ENCODE measurements at regions not wholly inside any gene's neighbourhood (a gene's known extent, or its start where the extent isn't known, plus 50 kb on each side); places are given as distances from the start of the nearest gene placed in this dataset.

GRCh38 chr7:50952120-50952519, 169.4 kb upstream of the GRB10 start:
- ChIA-PET POLR2A (no interaction called here), CTCF (no interaction called here)
- Mint-ChIP-seq H3K4me1 (peaks cover 12% of the 10 kb centered on the region), H3K36me3 (peaks cover 18% of the 10 kb centered on the region), H3K27me3 (ENCODE audit: low read depth) (peaks cover 73% of the 10 kb centered on the region), H3K9me3 (peaks cover 40% of the 10 kb centered on the region), H3K4me3 (no peak overlapping the region), H3K27ac (no peak overlapping the region)
- TF ChIP-seq USF2 (CRISPR knock-in tag; IDR thresholded peaks at IDR 0.05) (no peak), NR3C1 (CRISPR knock-in tag; conservative IDR thresholded peaks at IDR 0.05; ENCODE audit: low read depth) (no peak), GTF2I (CRISPR knock-in tag; conservative IDR thresholded peaks at IDR 0.05) (no peak), EMX1 (CRISPR knock-in tag; IDR thresholded peaks at IDR 0.05) (no peak), JUN (CRISPR knock-in tag; IDR thresholded peaks at IDR 0.05) (no peak), AFF4 (CRISPR knock-in tag; IDR thresholded peaks at IDR 0.05; ENCODE audit: borderline replicate concordance) (no peak), E2F1 (CRISPR knock-in tag; IDR thresholded peaks at IDR 0.05) (no peak), TEAD1 (CRISPR knock-in tag; IDR thresholded peaks at IDR 0.05) (no peak), ATF2 (CRISPR knock-in tag; IDR thresholded peaks at IDR 0.05; ENCODE audit: borderline replicate concordance, low read depth) (no peak), CTCF (IDR thresholded peaks at IDR 0.05) (no peak), ETV6 (CRISPR knock-in tag; IDR thresholded peaks at IDR 0.05) (no peak), ZBTB43 (CRISPR knock-in tag; IDR thresholded peaks at IDR 0.05) (no peak), ZNF396 (CRISPR knock-in tag; IDR thresholded peaks at IDR 0.05; ENCODE audit: borderline replicate concordance) (no peak), NFATC4 (CRISPR knock-in tag; IDR thresholded peaks at IDR 0.05) (no peak), ZNF317 (CRISPR knock-in tag; IDR thresholded peaks at IDR 0.05; ENCODE audit: borderline replicate concordance, low read depth) (no peak)
- DNase-seq (ENCODE audit: low spot score), result no peak
- ATAC-seq, result no peak

- H3K4me1 Mint-ChIP-seq, result peaks cover 2% of the 10 kb centered on the region; the same call in 1 of the 2 replicates
- ATAC-seq (no peak), DNase-seq (ENCODE audit: low spot score) (no peak)
- ChIA-PET POLR2A (no interaction called here), CTCF (no interaction called here)
- H3K4me3 Mint-ChIP-seq, result no peak overlapping the region
- peaks cover 16% of the 10 kb centered on the region for H3K36me3 Mint-ChIP-seq
- H3K9me3 Mint-ChIP-seq, result peaks cover 28% of the 10 kb centered on the region
- no peaks in the 10 kb centered on the region for H3K27me3 Mint-ChIP-seq (ENCODE audit: low read depth)
- no peak overlapping the region for H3K27ac Mint-ChIP-seq
- no peak for TF ChIP-seq IRF2 (CRISPR knock-in tag; IDR thresholded peaks at IDR 0.05; ENCODE audit: borderline replicate concordance, low read depth)
- no peak for TF ChIP-seq CDX4 (CRISPR knock-in tag; IDR thresholded peaks at IDR 0.05; ENCODE audit: borderline replicate concordance)
- no peak for TF ChIP-seq ATF2 (CRISPR knock-in tag; IDR thresholded peaks at IDR 0.05; ENCODE audit: borderline replicate concordance, low read depth)
- TF ChIP-seq FOXJ3 (CRISPR knock-in tag; IDR thresholded peaks at IDR 0.05; ENCODE audit: borderline replicate concordance), result no peak
- TF ChIP-seq EMX1 (CRISPR knock-in tag; IDR thresholded peaks at IDR 0.05), result no peak
- TF ChIP-seq ZBTB21 (CRISPR knock-in tag; IDR thresholded peaks at IDR 0.05; ENCODE audit: borderline replicate concordance), result no peak
- TF ChIP-seq ESRRA (CRISPR knock-in tag; IDR thresholded peaks at IDR 0.05; ENCODE audit: borderline replicate concordance), result no peak
- no peak for TF ChIP-seq ZMAT4 (CRISPR knock-in tag; IDR thresholded peaks at IDR 0.05)
- TF ChIP-seq KAT7 (CRISPR knock-in tag; IDR thresholded peaks at IDR 0.05; ENCODE audit: borderline replicate concordance), result no peak
Observed at GRCh38 chr7:50943482-50943881, 160.8 kb upstream of the GRB10 start.

Measured in WTC11 (cell line).